GM23248 (cell line): ENCODE measurements at regions not wholly inside any gene's neighbourhood (a gene's known extent, or its start where the extent isn't known, plus 50 kb on each side); places are given as distances from the start of the nearest gene placed in this dataset.

Experiments
- DNase-seq: peaks from one replicate; pipeline ENCODE4 v3.0.0-alpha.2; 2015
- H2AFZ ChIP-seq: fragments of 200-600 bp; sonication (generic); 2 replicates; pipeline ENCODE4 v1.6.1; 2016; ENCODE audit warnings: antibody characterized with exemption
- H3F3A ChIP-seq: fragments of 200-600 bp; sonication (generic); 2 replicates; pipeline ENCODE4 v1.6.1; 2016; ENCODE audit warnings: mild to moderate bottlenecking, antibody characterized with exemption, mixed run types; ENCODE audit not compliant: insufficient read depth
- H3K27ac ChIP-seq: fragments of 200-600 bp; sonication (generic); 2 replicates; pipeline ENCODE4 v1.5.1; 2016; ENCODE audit warnings: mild to moderate bottlenecking
- H3K27me3 ChIP-seq: fragments of 200-600 bp; sonication (generic); replicated peaks from 2 replicates; pipeline ENCODE4 v1.6.1; 2016; ENCODE audit warnings: mild to moderate bottlenecking; ENCODE audit not compliant: insufficient read depth
- H3K36me3 ChIP-seq: fragments of 200-600 bp; sonication (generic); 2 replicates; pipeline ENCODE4 v1.6.1; 2016; ENCODE audit warnings: low read depth, mild to moderate bottlenecking
- H3K4me1 ChIP-seq: fragments of 200-600 bp; sonication (generic); 2 replicates; pipeline ENCODE4 v1.6.1; 2016; ENCODE audit warnings: mild to moderate bottlenecking; ENCODE audit not compliant: insufficient read depth
- H3K4me2 ChIP-seq: fragments of 200-600 bp; sonication (generic); one replicate; pipeline ENCODE4 v1.6.1; 2016; ENCODE audit warnings: mild to moderate bottlenecking; ENCODE audit not compliant: unreplicated experiment
- H3K4me3 ChIP-seq: fragments of 200-600 bp; sonication (generic); 2 replicates; pipeline ENCODE4 v1.5.1; 2016; ENCODE audit warnings: mild to moderate bottlenecking
- H3K79me2 ChIP-seq: fragments of 200-600 bp; sonication (generic); 2 replicates; pipeline ENCODE4 v1.6.1; 2016; ENCODE audit warnings: mild to moderate bottlenecking; ENCODE audit not compliant: insufficient read depth
- H3K9ac ChIP-seq: fragments of 200-600 bp; sonication (generic); 2 replicates; pipeline ENCODE4 v1.6.1; 2016; ENCODE audit warnings: mild to moderate bottlenecking
- H3K9me2 ChIP-seq: fragments of 200-600 bp; sonication (generic); 2 replicates; pipeline ENCODE4 v1.6.1; 2016; ENCODE audit warnings: mixed run types, mild to moderate bottlenecking, moderate library complexity; ENCODE audit not compliant: insufficient read depth
- H3K9me3 ChIP-seq: fragments of 200-600 bp; sonication (generic); one replicate; pipeline ENCODE4 v1.6.1; 2017; ENCODE audit warnings: low read depth
- H4K20me1 ChIP-seq: fragments of 200-600 bp; sonication (generic); 2 replicates; pipeline ENCODE4 v1.6.0; 2016; ENCODE audit not compliant: insufficient read depth
- EZH2 ChIP-seq: fragments of 200-600 bp; sonication (generic); IDR thresholded peaks from 2 replicates; pipeline ENCODE4 v1.6.1; 2018; ENCODE audit warnings: antibody characterized with exemption, mild to moderate bottlenecking; ENCODE audit not compliant: insufficient read depth, poor library complexity, severe bottlenecking
- EZH2phosphoT487 ChIP-seq: fragments of 200-600 bp; sonication (generic); IDR thresholded peaks from 2 replicates; pipeline ENCODE4 v1.6.1; 2018; ENCODE audit warnings: antibody characterized with exemption, moderate library complexity, mild to moderate bottlenecking, low read depth; ENCODE audit not compliant: insufficient read depth
- WGBS, 2 experiments: methylation state at CpG; one replicate each; pipeline ENCODE4 v1.1.6; 2015 to 2017; ENCODE audit warnings: low lambda C conversion rate in 2 of 2, low coverage in 1 of 2; ENCODE audit errors: missing lambda C conversion rate in 2 of 2; 5-methylcytosine and 5-hydroxymethylcytosine counted together
- in situ Hi-C: fragments of 300-500 bp; cut with MboI; formaldehyde crosslinking; loops from 2 replicates; pipeline ENCODE4 v1.15.0; 2020

GRCh38 chr9:602716-603115, 238.8 kb upstream of the DMRT1 start:
- 56 to 59% methylated on average over 4 of the region's 4 CpGs for WGBS, 2 experiments

GRCh38 chr9:603126-603525, 238.4 kb upstream of the DMRT1 start:
- no peak for DNase-seq
- Histone ChIP-seq H2AFZ (no peak overlapping the region), H3K9me2 (no peaks in the 10 kb centered on the region), H4K20me1 (no peaks in the 10 kb centered on the region), H3K4me3 (no peak overlapping the region), H3K36me3 (no peaks in the 10 kb centered on the region), H3K9me3 (no peaks in the 10 kb centered on the region), H3K9ac (no peak overlapping the region), H3F3A (no peaks in the 10 kb centered on the region), H3K79me2 (no peaks in the 10 kb centered on the region), H3K27me3 (no peaks in the 10 kb centered on the region), H3K27ac (no peak overlapping the region), H3K4me2 (no peak overlapping the region), H3K4me1 (no peaks in the 10 kb centered on the region)
- in situ Hi-C loops = loop anchor here (10.0 to 25.0 kb wide), 2 partner anchors 218 to 384 kb away; partner anchors contain the start of gene DMRT3
- WGBS, 2 experiments = 15 to 29% methylated on average over 2 of the region's 2 CpGs
- TF ChIP-seq EZH2phosphoT487 = no peak
- TF ChIP-seq EZH2 = no peak

More at GRCh38 chr9:602716-603115, 238.8 kb upstream of the DMRT1 start:
- H3K4me2 ChIP-seq = no peak overlapping the region
- no peaks in the 10 kb centered on the region for H3K36me3 ChIP-seq
- in situ Hi-C loops = loop anchor here (10.0 to 25.0 kb wide), 2 partner anchors 218 to 385 kb away; partner anchors contain the start of gene DMRT3
- no peak overlapping the region for H3K4me3 ChIP-seq
- no peak overlapping the region for H3K27ac ChIP-seq
- no peaks in the 10 kb centered on the region for H3K79me2 ChIP-seq
- no peaks in the 10 kb centered on the region for H3K27me3 ChIP-seq
- H2AFZ ChIP-seq = no peak overlapping the region
- H3K9ac ChIP-seq = no peak overlapping the region
- no peaks in the 10 kb centered on the region for H3K9me3 ChIP-seq
- no peaks in the 10 kb centered on the region for H3K4me1 ChIP-seq
- no peak for DNase-seq
- no peaks in the 10 kb centered on the region for H3K9me2 ChIP-seq
- H4K20me1 ChIP-seq = no peaks in the 10 kb centered on the region
- H3F3A ChIP-seq = no peaks in the 10 kb centered on the region
- no peak for TF ChIP-seq EZH2phosphoT487
- no peak for TF ChIP-seq EZH2

GRCh38 chr9:607417-607816, 234.1 kb upstream of the DMRT1 start:
- Histone ChIP-seq H3K9ac (no peak overlapping the region), H3K9me3 (no peaks in the 10 kb centered on the region), H3F3A (no peaks in the 10 kb centered on the region), H4K20me1 (no peaks in the 10 kb centered on the region), H3K4me1 (no peaks in the 10 kb centered on the region), H3K79me2 (no peaks in the 10 kb centered on the region), H3K27me3 (no peaks in the 10 kb centered on the region; the same call in 1 of the 2 replicates), H2AFZ (no peak overlapping the region), H3K9me2 (no peaks in the 10 kb centered on the region), H3K27ac (no peak overlapping the region), H3K4me3 (no peak overlapping the region), H3K4me2 (no peak overlapping the region), H3K36me3 (no peaks in the 10 kb centered on the region)
- TF ChIP-seq EZH2phosphoT487 (no peak), EZH2 (no peak)
- no peak for DNase-seq
- 44 to 55% methylated on average over 5 of the region's 5 CpGs for WGBS, 2 experiments
- in situ Hi-C loops = loop anchor here (10.0 to 25.0 kb wide), 2 partner anchors 223 to 380 kb away; partner anchors contain the start of gene DMRT3

- Histone ChIP-seq H3F3A (0 out of 2 replicates have a peak, but pooled peaks cover 11% of the 10 kb centered on the region), H3K9me2 (no peaks in the 10 kb centered on the region), H3K27ac (no peak overlapping the region), H3K27me3 (no peaks in the 10 kb centered on the region; the same call in 1 of the 2 replicates), H3K9me3 (no peaks in the 10 kb centered on the region), H3K9ac (peak overlapping the region; percentile 9; the same call in 1 of the 2 replicates), H3K4me3 (peak overlapping the region; percentile 33; the same call in 1 of the 2 replicates), H3K36me3 (no peaks in the 10 kb centered on the region), H3K4me2 (peak overlapping the region; percentile 44), H3K79me2 (no peaks in the 10 kb centered on the region), H4K20me1 (no peaks in the 10 kb centered on the region), H2AFZ (peak overlapping the region; percentile 70), H3K4me1 (peaks cover 5% of the 10 kb centered on the region)
- peak; percentile 92 for DNase-seq
- TF ChIP-seq EZH2phosphoT487 = no peak
- TF ChIP-seq EZH2 = no peak
- 2 to 4% methylated on average over 7 of the region's 7 CpGs for WGBS, 2 experiments
- in situ Hi-C loops = loop anchor here (5.0 to 25.0 kb wide), 2 partner anchors 153 to 373 kb away; partner anchors contain the start of gene DMRT3
Observed at GRCh38 chr9:613771-614347, 227.6 kb upstream of the DMRT1 start.
